Lower lobe of right lung (tissue), 2 donors: ENCODE measurements at regions not wholly inside any gene's neighbourhood (a gene's known extent, or its start where the extent isn't known, plus 50 kb on each side); places are given as distances from the start of the nearest gene placed in this dataset.

Experiments used
- ATAC-seq, 2 donors: fragments of 200-7000 bp; cut with Tn5 transposase; one replicate each; pipeline ENCODE4 v1.9.1; 2020 to 2022; ENCODE audit warnings: mild to moderate bottlenecking in 2 of 2, moderate library complexity in 2 of 2
- DNase-seq: peaks from one replicate; pipeline ENCODE4 v3.0.0-alpha.2; 2020
- H3K27ac ChIP-seq: fragments of 200-600 bp; one replicate; pipeline ENCODE4 v1.8.0; 2022
- H3K27me3 ChIP-seq: fragments of 200-600 bp; one replicate; pipeline ENCODE4 v1.8.0; 2022; ENCODE audit warnings: low read depth
- H3K36me3 ChIP-seq: fragments of 200-600 bp; one replicate; pipeline ENCODE4 v1.8.0; 2022; ENCODE audit warnings: mild to moderate bottlenecking
- H3K4me1 ChIP-seq: fragments of 200-600 bp; one replicate; pipeline ENCODE4 v1.8.0; 2022
- H3K4me3 ChIP-seq: fragments of 200-600 bp; one replicate; pipeline ENCODE4 v1.8.0; 2022; ENCODE audit warnings: mild to moderate bottlenecking
- H3K9me3 ChIP-seq: fragments of 200-600 bp; one replicate; pipeline ENCODE4 v1.8.0; 2022
- intact Hi-C: fragments of 100-400 bp; cut with DNase I; formaldehyde crosslinking; loops from one replicate; pipeline ENCODE4 v1.11.0; 2022
- TF ChIP-seq, protein P1 (sequence below): fragments of 200-600 bp; IDR thresholded peaks from one replicate; pipeline ENCODE4 v1.8.0; 2022; ENCODE audit warnings: antibody characterized with exemption, mild to moderate bottlenecking
- donor health status: DM: no; HTN: yes; CAD: no; lungs with severe emphysema.

DNA sequence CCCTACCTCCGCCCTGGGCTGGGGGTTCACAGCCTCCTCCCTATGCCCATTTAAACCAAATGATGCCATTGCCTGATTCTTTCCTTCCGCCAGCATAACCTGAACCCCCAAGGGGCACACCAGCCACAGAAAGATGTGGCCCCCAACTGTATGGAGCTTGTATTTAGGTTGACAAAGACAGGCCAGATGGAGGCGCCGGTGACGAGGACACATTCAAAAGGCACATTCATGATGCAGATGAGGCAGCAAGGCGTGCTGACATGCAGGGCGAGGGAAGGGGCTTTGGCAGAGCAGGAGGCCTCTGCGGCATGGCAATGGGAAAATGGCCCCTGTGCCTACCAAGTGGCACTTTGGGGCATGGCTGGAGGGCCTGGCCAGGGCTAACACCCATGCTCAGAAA is 112.2 kb downstream of the RFLNA start:
- peaks cover 30% of the 10 kb centered on the region for H3K4me1 ChIP-seq
- intact Hi-C loops: no loop called here
- no peaks in the 10 kb centered on the region for H3K9me3 ChIP-seq
- ATAC-seq (no peak), DNase-seq (no peak)
- TF ChIP-seq, protein P1, sequence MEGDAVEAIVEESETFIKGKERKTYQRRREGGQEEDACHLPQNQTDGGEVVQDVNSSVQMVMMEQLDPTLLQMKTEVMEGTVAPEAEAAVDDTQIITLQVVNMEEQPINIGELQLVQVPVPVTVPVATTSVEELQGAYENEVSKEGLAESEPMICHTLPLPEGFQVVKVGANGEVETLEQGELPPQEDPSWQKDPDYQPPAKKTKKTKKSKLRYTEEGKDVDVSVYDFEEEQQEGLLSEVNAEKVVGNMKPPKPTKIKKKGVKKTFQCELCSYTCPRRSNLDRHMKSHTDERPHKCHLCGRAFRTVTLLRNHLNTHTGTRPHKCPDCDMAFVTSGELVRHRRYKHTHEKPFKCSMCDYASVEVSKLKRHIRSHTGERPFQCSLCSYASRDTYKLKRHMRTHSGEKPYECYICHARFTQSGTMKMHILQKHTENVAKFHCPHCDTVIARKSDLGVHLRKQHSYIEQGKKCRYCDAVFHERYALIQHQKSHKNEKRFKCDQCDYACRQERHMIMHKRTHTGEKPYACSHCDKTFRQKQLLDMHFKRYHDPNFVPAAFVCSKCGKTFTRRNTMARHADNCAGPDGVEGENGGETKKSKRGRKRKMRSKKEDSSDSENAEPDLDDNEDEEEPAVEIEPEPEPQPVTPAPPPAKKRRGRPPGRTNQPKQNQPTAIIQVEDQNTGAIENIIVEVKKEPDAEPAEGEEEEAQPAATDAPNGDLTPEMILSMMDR: no peak
- H3K36me3 ChIP-seq: peaks cover 71% of the 10 kb centered on the region
- H3K27me3 ChIP-seq: no peaks in the 10 kb centered on the region
- H3K27ac ChIP-seq: no peak overlapping the region
- H3K4me3 ChIP-seq: no peak overlapping the region

DNA sequence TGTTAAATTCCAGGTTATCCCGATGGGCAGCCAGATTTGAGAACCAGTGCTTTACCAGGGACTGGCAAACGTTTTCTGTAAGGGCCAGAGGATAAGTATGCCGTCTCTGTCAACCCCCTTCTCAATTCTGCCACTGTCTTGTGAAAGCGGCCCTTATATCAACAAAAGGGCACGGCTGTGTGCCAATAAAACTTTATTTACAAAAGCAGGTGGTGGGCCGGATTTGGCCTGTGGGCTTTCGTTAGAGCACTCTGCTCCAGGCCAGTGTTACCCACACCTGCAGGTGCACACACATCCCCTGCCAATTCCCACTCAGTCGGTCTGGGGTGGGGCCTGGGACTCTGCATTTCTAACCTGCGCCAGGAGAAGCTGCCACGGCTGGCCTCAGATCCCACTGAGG is 111.2 kb downstream of the RFLNA start:
- DNase-seq (no peak), ATAC-seq (no peak)
- TF ChIP-seq, protein P1: no peak
- intact Hi-C loops: no loop called here
- no peak overlapping the region for H3K27ac ChIP-seq
- H3K9me3 ChIP-seq: no peaks in the 10 kb centered on the region
- H3K27me3 ChIP-seq: no peaks in the 10 kb centered on the region
- peaks cover 71% of the 10 kb centered on the region for H3K36me3 ChIP-seq
- no peak overlapping the region for H3K4me3 ChIP-seq
- H3K4me1 ChIP-seq: peaks cover 25% of the 10 kb centered on the region

DNA sequence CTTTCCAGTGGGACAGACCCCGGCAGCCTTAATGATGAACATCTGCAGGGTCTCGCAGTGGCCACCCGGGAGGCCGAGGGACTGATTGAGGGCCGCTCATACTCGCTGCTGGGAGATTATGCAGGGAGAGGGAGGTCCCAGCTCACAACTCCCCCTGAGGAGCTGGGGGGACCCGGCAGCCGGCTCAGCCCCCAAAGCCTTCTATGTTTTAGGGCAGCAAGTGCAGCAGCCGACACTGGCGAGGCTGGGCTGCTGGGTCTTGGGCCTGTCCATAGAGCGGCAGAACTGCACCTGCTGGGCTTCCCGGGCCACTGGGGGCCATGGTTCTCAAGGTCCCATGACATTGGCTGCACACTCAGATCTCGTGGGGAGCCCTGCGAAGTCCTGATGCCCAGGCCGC is 110.7 kb downstream of the RFLNA start:
- intact Hi-C loops: no loop called here
- no peaks in the 10 kb centered on the region for H3K9me3 ChIP-seq
- no peak for ATAC-seq
- peaks cover 76% of the 10 kb centered on the region for H3K36me3 ChIP-seq
- DNase-seq: no peak
- no peak overlapping the region for H3K27ac ChIP-seq
- no peaks in the 10 kb centered on the region for H3K27me3 ChIP-seq
- H3K4me1 ChIP-seq: peaks cover 24% of the 10 kb centered on the region
- H3K4me3 ChIP-seq: no peak overlapping the region
- TF ChIP-seq, protein P1: no peak

DNA sequence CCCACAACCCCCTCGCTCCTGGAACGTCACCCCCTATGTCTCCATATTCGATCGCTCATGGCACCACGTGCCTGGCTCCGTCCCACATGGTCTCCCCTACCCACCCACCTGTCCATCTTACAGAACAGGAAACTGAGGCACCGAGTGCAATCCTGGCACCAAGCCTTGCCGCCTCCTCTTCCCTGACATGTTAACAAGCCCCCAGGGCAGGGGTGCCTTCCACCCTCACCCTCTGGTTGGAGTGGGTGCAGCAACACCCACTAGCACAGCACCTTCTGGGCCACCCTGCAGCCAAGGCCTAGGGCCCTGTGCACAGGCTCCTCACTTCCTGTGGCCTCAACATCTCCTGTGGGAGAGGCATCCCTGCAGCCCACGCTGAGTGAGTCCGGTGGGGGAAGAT is 110.3 kb downstream of the RFLNA start:
- no peak overlapping the region for H3K4me3 ChIP-seq
- TF ChIP-seq, protein P1: no peak
- DNase-seq (no peak), ATAC-seq (no peak)
- H3K4me1 ChIP-seq: peaks cover 20% of the 10 kb centered on the region
- H3K27me3 ChIP-seq: no peaks in the 10 kb centered on the region
- H3K36me3 ChIP-seq: peaks cover 79% of the 10 kb centered on the region
- no peaks in the 10 kb centered on the region for H3K9me3 ChIP-seq
- no peak overlapping the region for H3K27ac ChIP-seq
- intact Hi-C loops: no loop called here

DNA sequence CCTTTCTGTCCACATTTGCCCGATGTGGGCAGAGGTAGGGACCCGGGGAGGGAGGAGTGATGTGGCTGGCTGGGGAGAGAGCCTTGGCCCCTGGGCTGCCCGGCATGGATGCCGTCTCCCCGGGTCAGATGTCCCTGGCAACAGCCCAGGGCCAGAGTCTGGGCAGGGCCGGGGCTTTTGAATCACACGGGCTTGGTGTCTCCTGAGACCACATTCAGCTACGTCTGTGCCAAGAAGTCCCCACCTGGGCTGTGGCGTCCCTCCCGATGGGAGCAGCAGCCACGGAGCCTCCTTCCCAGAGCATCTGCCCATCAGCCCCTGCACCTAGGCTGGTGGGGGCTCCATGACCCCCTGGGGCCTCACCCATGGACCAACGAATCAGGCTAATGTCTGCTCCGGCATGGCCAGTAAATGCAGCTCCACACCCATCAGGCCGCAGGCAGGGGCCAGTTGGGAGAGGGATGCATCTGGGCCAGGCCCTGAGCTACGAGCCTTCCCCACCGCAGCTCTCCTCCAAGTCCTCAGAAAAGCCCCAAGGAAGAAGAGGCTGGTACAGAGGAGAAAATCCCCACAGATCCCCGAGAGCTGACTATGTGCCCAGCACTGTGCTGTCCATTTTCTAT is 109.4 kb downstream of the RFLNA start:
- intact Hi-C loops: no loop called here
- ATAC-seq (no peak), DNase-seq (no peak)
- no peaks in the 10 kb centered on the region for H3K27me3 ChIP-seq
- TF ChIP-seq, protein P1: no peak
- H3K36me3 ChIP-seq: peaks cover 79% of the 10 kb centered on the region
- H3K9me3 ChIP-seq: no peaks in the 10 kb centered on the region
- peak overlapping the region; percentile 36 for H3K27ac ChIP-seq
- H3K4me3 ChIP-seq: no peak overlapping the region
- H3K4me1 ChIP-seq: peaks cover 25% of the 10 kb centered on the region

DNA sequence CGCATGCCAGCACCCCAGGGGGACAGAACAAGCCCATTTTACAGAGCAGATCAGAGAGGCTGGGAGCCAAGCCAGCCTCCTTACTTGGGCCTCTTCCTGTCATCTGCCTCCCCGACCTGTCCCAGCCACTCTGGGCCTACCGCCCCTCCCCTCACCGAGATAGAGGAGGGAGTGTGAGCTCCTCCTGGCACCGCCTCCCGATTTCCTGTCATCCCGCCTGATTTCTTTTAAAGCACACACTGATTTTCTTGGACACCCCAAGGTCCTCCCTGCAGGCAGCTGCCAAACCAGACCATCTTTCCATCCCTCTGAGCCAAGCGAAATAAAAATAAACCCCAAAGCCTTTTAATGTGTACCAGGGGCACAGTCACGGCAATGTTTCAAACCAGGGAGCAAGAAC is 108.4 kb downstream of the RFLNA start:
- Histone ChIP-seq H3K9me3 (no peaks in the 10 kb centered on the region), H3K36me3 (peaks cover 82% of the 10 kb centered on the region), H3K4me3 (no peak overlapping the region), H3K4me1 (peaks cover 35% of the 10 kb centered on the region), H3K27me3 (no peaks in the 10 kb centered on the region), H3K27ac (peak overlapping the region; percentile 36)
- DNase-seq: no peak
- TF ChIP-seq, protein P1: no peak
- no peak for ATAC-seq
- intact Hi-C loops: no loop called here
